KBM-7 (cell line): ENCODE measurements at regions not wholly inside any gene's neighbourhood (a gene's known extent, or its start where the extent isn't known, plus 50 kb on each side); places are given as distances from the start of the nearest gene placed in this dataset.

Experiments
- DNase-seq: peaks from one replicate; pipeline ENCODE4 v3.0.0-alpha.2; 2015
- in situ Hi-C: fragments of 300-500 bp; cut with MboI; formaldehyde crosslinking; loops from 2 replicates; pipeline ENCODE4 v1.14.3; 2020; ENCODE audit warnings: low sequenced_read_pairs, low pct_unique_long_range_greater_than_20kb, mixed read lengths

DNA sequence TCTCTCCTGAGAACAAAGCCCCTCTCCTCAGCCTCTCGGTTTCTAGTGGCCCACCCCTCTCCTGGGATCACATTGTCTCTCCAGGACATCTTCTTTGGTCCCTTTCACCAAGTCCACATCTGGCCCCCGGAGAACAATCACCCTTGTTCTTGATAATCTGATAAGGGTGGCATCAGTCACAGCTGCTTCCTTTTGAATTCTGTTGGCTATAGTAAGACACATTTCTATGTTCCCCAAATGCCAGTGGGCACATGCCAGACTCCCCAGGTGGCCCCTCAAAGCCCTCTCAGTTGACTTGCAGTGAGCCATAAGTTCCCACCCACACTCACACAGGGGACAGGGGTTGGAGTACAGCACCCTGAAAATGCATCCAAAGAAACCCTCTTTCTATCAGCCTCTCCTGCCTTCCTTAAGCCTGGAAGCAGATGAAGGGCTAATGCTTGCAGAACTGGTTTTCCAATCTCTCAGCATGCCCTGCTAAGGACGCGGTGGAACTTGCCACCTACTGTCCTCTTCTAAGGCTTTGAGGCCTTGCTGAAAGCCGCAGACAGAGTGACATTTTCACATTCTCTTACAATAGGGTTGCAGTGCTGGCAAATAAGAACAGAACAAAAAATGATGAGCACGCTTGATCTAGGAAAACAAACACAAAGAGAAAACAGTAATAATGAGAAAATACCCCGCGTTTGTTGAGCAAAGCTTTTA lies 101.3 kb upstream of the SLCO3A1 start:
- no peak for DNase-seq
- in situ Hi-C loops = no loop called here

GRCh38 chr15:91759560-91759959 lies 93.9 kb upstream of the SLCO3A1 start:
- DNase-seq = no peak
- in situ Hi-C loops = no loop called here

DNA sequence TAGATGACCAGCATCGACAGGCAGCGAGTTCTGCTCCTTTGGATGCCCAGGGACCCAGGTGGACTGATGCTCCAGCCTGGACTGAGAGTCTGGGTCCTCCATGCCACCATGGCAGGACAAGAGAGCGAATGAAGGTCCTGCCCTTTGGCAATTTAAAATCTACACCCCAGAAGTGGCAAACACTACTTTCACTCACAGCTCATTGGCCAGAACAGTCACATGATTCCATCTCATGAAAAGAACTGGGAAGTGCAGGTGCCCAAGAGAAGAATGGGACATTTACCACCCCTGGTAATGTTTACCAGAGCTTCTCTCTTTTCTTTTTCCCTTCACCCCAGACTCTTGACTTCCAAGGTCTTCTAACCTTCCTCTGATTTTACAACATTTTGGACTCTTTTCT lies 87.8 kb upstream of the SLCO3A1 start:
- in situ Hi-C loops = no loop called here
- no peak for DNase-seq

DNA sequence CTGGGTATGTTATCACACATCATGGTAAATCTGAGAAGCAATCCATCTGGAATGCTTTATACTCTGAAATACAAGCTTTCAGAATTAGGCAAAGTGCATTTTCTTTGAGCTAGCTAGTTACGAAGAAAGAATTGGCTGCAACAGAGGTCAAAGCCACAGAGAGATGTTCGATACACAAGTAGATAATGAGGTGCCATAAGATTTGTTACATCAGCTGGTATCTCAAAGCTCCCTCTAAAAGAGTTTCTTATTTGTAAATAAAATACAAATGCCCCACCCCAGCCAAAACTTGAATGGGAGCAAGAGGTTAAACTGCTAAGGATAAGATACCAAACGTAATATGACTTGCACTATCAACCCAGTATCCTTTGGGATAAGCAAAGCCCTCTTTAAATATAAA lies 84.0 kb upstream of the SLCO3A1 start:
- in situ Hi-C loops = no loop called here

GRCh38 chr15:91769894-91770293 lies 83.6 kb upstream of the SLCO3A1 start:
- peak; percentile 9 for DNase-seq
- in situ Hi-C loops = no loop called here

More for the DNA sequence above, 84.0 kb upstream of the SLCO3A1 start:
- DNase-seq = no peak

DNA sequence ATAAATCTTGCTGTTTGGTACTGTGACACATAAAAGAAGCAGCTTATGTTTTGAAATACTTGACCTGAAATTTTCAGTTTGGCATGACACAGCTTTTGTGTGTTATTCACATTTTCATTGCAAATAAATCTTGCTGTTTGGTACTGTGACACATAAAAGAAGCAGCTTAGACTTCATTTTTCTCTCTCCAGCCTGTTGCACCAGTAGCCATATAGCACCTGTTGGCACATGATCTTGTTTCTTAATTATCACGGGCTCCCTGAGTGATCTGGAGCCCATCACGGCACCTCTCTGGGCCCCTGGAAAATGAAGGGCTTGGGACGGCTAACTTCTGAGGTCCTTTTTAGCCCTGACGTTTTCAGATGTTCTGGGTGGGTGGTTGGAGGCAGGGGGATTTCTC lies 77.4 kb upstream of the SLCO3A1 start:
- DNase-seq = no peak
- in situ Hi-C loops = no loop called here

GRCh38 chr15:91779960-91780359 lies 73.5 kb upstream of the SLCO3A1 start:
- DNase-seq = no peak
- in situ Hi-C loops = no loop called here

DNA sequence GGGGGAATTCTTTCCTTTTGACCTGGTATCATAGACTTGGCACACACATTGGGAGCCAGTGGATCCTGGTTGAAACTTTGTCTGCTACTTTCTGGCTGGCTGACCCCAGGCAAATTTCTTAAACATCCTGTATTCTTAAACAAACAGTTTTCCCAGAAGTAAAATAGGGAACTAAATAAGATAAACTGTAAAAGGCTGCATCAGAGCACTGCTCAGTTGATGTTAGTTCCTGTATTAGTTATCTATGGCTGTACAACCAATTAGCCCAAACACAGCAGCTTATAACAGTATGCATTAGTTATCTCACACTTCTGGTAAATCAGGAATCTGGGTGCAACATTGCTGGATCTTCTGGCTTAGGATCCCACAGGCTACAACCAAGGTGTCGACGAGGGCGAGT lies 73.1 kb upstream of the SLCO3A1 start:
- peak; percentile 48 for DNase-seq

GRCh38 chr15:91782221-91782620 lies 71.3 kb upstream of the SLCO3A1 start:
- in situ Hi-C loops = no loop called here
- peak; percentile 4 for DNase-seq

More for the DNA sequence above, 73.1 kb upstream of the SLCO3A1 start:
- in situ Hi-C loops = no loop called here

- in situ Hi-C loops = no loop called here
- DNase-seq = no peak
Measured at GRCh38 chr15:91783008-91783407, 70.5 kb upstream of the SLCO3A1 start.

DNA sequence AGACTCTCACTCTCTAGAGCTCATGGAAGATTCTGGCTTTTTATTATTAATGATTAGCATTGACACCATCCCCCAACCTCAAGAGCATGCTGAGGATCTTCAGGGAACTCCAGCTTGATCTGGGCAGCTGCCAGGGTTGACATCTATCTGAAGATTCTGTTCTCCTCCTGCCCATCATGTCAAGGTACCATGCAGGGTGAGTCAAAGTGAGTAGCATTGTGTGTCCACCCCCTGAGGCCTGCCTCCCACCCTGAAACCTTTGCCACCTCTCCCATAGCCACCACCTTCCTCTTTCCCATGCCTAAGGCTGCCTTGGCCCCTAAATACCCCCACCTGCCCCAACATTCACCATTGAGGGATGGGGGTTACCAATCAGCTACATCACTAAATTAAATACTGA lies 70.1 kb upstream of the SLCO3A1 start:
- in situ Hi-C loops = no loop called here
- no peak for DNase-seq

- in situ Hi-C loops = no loop called here
- DNase-seq = no peak
Measured at GRCh38 chr15:91784973-91785709, 68.4 kb upstream of the SLCO3A1 start.

GRCh38 chr15:91787198-91787597 lies 66.3 kb upstream of the SLCO3A1 start:
- DNase-seq = no peak
- in situ Hi-C loops = no loop called here

- DNase-seq = no peak
- in situ Hi-C loops = no loop called here
Measured at GRCh38 chr15:91789136-91789535, 64.4 kb upstream of the SLCO3A1 start.

GRCh38 chr15:91790836-91791235 lies 62.7 kb upstream of the SLCO3A1 start:
- in situ Hi-C loops = no loop called here
- no peak for DNase-seq

DNA sequence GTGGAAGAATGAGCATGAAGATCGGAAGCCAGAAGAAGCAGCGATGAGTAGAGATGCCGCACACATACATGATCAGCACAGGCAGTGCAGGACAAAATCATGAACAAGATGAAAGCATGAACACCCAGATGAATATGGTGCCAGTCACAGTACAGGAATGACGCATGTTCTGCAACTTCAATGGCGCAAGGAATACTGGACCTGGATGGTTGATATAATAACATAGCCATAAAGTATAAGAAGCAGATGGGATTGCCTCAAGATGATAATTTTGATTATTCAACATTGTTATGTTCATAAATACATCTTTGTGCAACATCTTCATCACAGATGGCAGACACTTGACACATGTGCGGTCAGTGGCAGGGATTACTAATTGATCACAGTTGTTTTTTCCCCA lies 59.7 kb upstream of the SLCO3A1 start:
- in situ Hi-C loops = no loop called here
- no peak for DNase-seq

DNA sequence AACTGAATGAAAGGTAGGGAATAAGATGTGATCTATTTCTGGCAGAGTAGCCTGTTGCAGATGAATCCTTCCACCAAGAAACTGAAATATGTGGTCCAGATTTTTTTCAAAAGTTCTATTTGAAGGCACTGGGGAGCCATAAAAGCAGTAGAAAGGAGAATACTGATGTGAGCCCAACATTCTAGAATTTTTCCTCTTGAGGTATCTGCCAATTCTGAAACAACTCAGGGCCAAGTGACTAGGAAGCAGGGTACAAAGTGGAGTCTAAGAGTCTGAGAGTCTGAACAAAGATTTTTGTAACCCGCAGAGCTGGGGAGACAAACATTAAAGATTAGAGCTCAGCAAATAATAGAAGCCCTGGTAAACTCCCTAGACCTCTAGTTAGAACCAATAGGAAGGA lies 58.3 kb upstream of the SLCO3A1 start:
- no peak for DNase-seq
- in situ Hi-C loops = no loop called here

- no peak for DNase-seq
- in situ Hi-C loops = no loop called here
Measured at GRCh38 chr15:91801836-91802534, 51.5 kb upstream of the SLCO3A1 start.

GRCh38 chr15:91803260-91803659 lies 50.2 kb upstream of the SLCO3A1 start:
- in situ Hi-C loops = no loop called here
- DNase-seq = no peak
